Sciatic nerve (tissue), 2 donors: ENCODE measurements at regions not wholly inside any gene's neighbourhood (a gene's known extent, or its start where the extent isn't known, plus 50 kb on each side); places are given as distances from the start of the nearest gene placed in this dataset.
"Not testable (repeated sequence)": the region's sequence is repeated elsewhere in the genome, so short reads cannot be mapped to it uniquely, and the experiment has no call there.

Experiments used
- ATAC-seq: fragments of 200-7000 bp; cut with Tn5 transposase; one replicate; pipeline ENCODE4 v1.9.1; 2020; ENCODE audit warnings: mild to moderate bottlenecking, moderate library complexity
- DNase-seq: peaks from one replicate; pipeline ENCODE4 v3.0.0-alpha.2; 2020; ENCODE audit warnings: low spot score
- intact Hi-C: fragments of 100-400 bp; cut with DNase I; formaldehyde crosslinking; loops from one replicate; pipeline ENCODE4 v1.14.2; 2022
- donor health status: DM: no; HTN: no; CAD: no.
- donor health status: DM: no; HTN: no; CAD: no.

GRCh38 chr7:121752706-121753105, 120.3 kb upstream of the PTPRZ1 start:
- intact Hi-C loops, result no loop called here
- DNase-seq, result no peak

GRCh38 chr7:121748546-121748945, 124.4 kb upstream of the PTPRZ1 start:
- ATAC-seq (no peak), DNase-seq (no peak)
- intact Hi-C loops, result no loop called here

More at GRCh38 chr7:121752706-121753105, 120.3 kb upstream of the PTPRZ1 start:
- ATAC-seq, result no peak

- intact Hi-C loops, result no loop called here
- ATAC-seq (no peak), DNase-seq (no peak)
Measured at GRCh38 chr7:121745856-121746255, 127.1 kb upstream of the PTPRZ1 start.

GRCh38 chr7:121744877-121745276, 128.1 kb upstream of the PTPRZ1 start:
- intact Hi-C loops, result no loop called here
- no peak for ATAC-seq
- DNase-seq, result no peak

- no peak for DNase-seq
- no peak for ATAC-seq
- intact Hi-C loops, result no loop called here
Measured at GRCh38 chr7:121744319-121744718, 128.6 kb upstream of the PTPRZ1 start.

- intact Hi-C loops, result no loop called here
- ATAC-seq (no peak), DNase-seq (no peak)
Measured at GRCh38 chr7:121741896-121742295, 131.1 kb upstream of the PTPRZ1 start.

- DNase-seq (no peak), ATAC-seq (no peak)
- intact Hi-C loops, result no loop called here
Measured at GRCh38 chr7:121739465-121739864, 133.5 kb upstream of the PTPRZ1 start.

GRCh38 chr7:121730869-121731268, 142.1 kb upstream of the PTPRZ1 start:
- intact Hi-C loops, result no loop called here
- DNase-seq (no peak), ATAC-seq (no peak)

GRCh38 chr7:121714559-121715303, 158.2 kb upstream of the PTPRZ1 start:
- DNase-seq (no peak), ATAC-seq (no peak)
- intact Hi-C loops, result no loop called here

- DNase-seq, ATAC-seq, intact Hi-C loops: not testable (repeated sequence)
Measured at GRCh38 chr7:121712961-121713360, 160.0 kb upstream of the PTPRZ1 start.

GRCh38 chr7:121697731-121698316, 175.1 kb upstream of the PTPRZ1 start:
- ATAC-seq (no peak), DNase-seq (no peak)
- intact Hi-C loops, result no loop called here

- intact Hi-C loops, result no loop called here
- ATAC-seq (no peak), DNase-seq (no peak)
Measured at GRCh38 chr7:121696954-121697353, 176.0 kb upstream of the PTPRZ1 start.

GRCh38 chr7:121689749-121690148, 183.2 kb upstream of the PTPRZ1 start:
- no peak for DNase-seq

GRCh38 chr7:121681700-121682099, 191.3 kb upstream of the PTPRZ1 start:
- no peak for ATAC-seq
- no peak for DNase-seq
- intact Hi-C loops, result no loop called here

More at GRCh38 chr7:121689749-121690148, 183.2 kb upstream of the PTPRZ1 start:
- intact Hi-C loops, result no loop called here
- no peak for ATAC-seq

GRCh38 chr7:121676168-121676567, 196.8 kb upstream of the PTPRZ1 start:
- intact Hi-C loops, result no loop called here

GRCh38 chr7:121674455-121674854, 198.5 kb upstream of the PTPRZ1 start:
- ATAC-seq, DNase-seq, intact Hi-C loops: not testable (repeated sequence)

More at GRCh38 chr7:121676168-121676567, 196.8 kb upstream of the PTPRZ1 start:
- no peak for DNase-seq
- ATAC-seq, result no peak

GRCh38 chr7:121669144-121669543, 203.8 kb upstream of the PTPRZ1 start:
- DNase-seq (no peak), ATAC-seq (no peak)
- intact Hi-C loops, result no loop called here

GRCh38 chr7:121666306-121666705, 206.7 kb upstream of the PTPRZ1 start:
- no peak for DNase-seq
- ATAC-seq, result no peak
- intact Hi-C loops, result no loop called here

GRCh38 chr7:121643320-121643719, 229.6 kb upstream of the PTPRZ1 start:
- ATAC-seq, result no peak
- intact Hi-C loops, result no loop called here
- DNase-seq, result no peak

GRCh38 chr7:121639705-121640104, 233.3 kb upstream of the PTPRZ1 start:
- intact Hi-C loops, result no loop called here
- ATAC-seq (no peak), DNase-seq (no peak)

GRCh38 chr7:121638286-121638685, 234.7 kb upstream of the PTPRZ1 start:
- intact Hi-C loops, result no loop called here
- DNase-seq (no peak), ATAC-seq (no peak)
